ENCODE measurements at regions not wholly inside any gene's neighbourhood (a gene's known extent, or its start where the extent isn't known, plus 50 kb on each side); places are given as distances from the start of the nearest gene placed in this dataset.

GRCh38 chr7:47690902-47691558 lies 109.1 kb upstream of the TNS3 start:
- no peak for TF ChIP-seq CAMTA2 (CRISPR knock-in tag; IDR thresholded peaks at IDR 0.05; ENCODE audit: borderline replicate concordance)
- TF ChIP-seq ZNF782 (CRISPR knock-in tag; IDR thresholded peaks at IDR 0.05; ENCODE audit: borderline replicate concordance): no peak
- no peak for TF ChIP-seq TCF7L2 (IDR thresholded peaks at IDR 0.05; ENCODE audit: low read depth, low read length)
- TF ChIP-seq ZNF121 (CRISPR knock-in tag; IDR thresholded peaks at IDR 0.05): no peak
- TF ChIP-seq YEATS2 (CRISPR knock-in tag; IDR thresholded peaks at IDR 0.05; ENCODE audit: borderline replicate concordance): no peak
- TF ChIP-seq GLMP (CRISPR knock-in tag; IDR thresholded peaks at IDR 0.05; ENCODE audit: borderline replicate concordance): no peak
- TF ChIP-seq KMT2B (CRISPR knock-in tag; IDR thresholded peaks at IDR 0.05): no peak
- no peak for TF ChIP-seq MAX (IDR thresholded peaks at IDR 0.05)
- TF ChIP-seq, protein P1, sequence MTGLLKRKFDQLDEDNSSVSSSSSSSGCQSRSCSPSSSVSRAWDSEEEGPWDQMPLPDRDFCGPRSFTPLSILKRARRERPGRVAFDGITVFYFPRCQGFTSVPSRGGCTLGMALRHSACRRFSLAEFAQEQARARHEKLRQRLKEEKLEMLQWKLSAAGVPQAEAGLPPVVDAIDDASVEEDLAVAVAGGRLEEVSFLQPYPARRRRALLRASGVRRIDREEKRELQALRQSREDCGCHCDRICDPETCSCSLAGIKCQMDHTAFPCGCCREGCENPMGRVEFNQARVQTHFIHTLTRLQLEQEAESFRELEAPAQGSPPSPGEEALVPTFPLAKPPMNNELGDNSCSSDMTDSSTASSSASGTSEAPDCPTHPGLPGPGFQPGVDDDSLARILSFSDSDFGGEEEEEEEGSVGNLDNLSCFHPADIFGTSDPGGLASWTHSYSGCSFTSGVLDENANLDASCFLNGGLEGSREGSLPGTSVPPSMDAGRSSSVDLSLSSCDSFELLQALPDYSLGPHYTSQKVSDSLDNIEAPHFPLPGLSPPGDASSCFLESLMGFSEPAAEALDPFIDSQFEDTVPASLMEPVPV (CRISPR knock-in tag; IDR thresholded peaks at IDR 0.05): no peak
- TF ChIP-seq GTF3A (CRISPR knock-in tag; conservative IDR thresholded peaks at IDR 0.05): no peak
- no peak for TF ChIP-seq ZNF101 (CRISPR knock-in tag; IDR thresholded peaks at IDR 0.05; ENCODE audit: borderline replicate concordance, low read depth)
- TF ChIP-seq, protein P2, sequence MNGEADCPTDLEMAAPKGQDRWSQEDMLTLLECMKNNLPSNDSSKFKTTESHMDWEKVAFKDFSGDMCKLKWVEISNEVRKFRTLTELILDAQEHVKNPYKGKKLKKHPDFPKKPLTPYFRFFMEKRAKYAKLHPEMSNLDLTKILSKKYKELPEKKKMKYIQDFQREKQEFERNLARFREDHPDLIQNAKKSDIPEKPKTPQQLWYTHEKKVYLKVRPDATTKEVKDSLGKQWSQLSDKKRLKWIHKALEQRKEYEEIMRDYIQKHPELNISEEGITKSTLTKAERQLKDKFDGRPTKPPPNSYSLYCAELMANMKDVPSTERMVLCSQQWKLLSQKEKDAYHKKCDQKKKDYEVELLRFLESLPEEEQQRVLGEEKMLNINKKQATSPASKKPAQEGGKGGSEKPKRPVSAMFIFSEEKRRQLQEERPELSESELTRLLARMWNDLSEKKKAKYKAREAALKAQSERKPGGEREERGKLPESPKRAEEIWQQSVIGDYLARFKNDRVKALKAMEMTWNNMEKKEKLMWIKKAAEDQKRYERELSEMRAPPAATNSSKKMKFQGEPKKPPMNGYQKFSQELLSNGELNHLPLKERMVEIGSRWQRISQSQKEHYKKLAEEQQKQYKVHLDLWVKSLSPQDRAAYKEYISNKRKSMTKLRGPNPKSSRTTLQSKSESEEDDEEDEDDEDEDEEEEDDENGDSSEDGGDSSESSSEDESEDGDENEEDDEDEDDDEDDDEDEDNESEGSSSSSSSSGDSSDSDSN (CRISPR knock-in tag; IDR thresholded peaks at IDR 0.05): no peak
- TF ChIP-seq, protein P3, sequence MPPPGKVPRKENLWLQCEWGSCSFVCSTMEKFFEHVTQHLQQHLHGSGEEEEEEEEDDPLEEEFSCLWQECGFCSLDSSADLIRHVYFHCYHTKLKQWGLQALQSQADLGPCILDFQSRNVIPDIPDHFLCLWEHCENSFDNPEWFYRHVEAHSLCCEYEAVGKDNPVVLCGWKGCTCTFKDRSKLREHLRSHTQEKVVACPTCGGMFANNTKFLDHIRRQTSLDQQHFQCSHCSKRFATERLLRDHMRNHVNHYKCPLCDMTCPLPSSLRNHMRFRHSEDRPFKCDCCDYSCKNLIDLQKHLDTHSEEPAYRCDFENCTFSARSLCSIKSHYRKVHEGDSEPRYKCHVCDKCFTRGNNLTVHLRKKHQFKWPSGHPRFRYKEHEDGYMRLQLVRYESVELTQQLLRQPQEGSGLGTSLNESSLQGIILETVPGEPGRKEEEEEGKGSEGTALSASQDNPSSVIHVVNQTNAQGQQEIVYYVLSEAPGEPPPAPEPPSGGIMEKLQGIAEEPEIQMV (CRISPR knock-in tag; IDR thresholded peaks at IDR 0.05; ENCODE audit: low read depth): no peak
- TF ChIP-seq KDM5B (CRISPR knock-in tag; IDR thresholded peaks at IDR 0.05; ENCODE audit: borderline replicate concordance): no peak
- no peak for TF ChIP-seq STAG1 (CRISPR knock-in tag; IDR thresholded peaks at IDR 0.05)
- intact Hi-C loops (cut with micrococcal nuclease; ENCODE audit: unreplicated experiment): no loop called here
- in situ Hi-C loops (cut with HindIII; ENCODE audit: extremely low pct_ligation_motif_present, low pct_unique_long_range_greater_than_20kb): no loop called here
- DNase-seq (ENCODE audit: low spot score): no peak
- H3K9me3 ChIP-seq (ENCODE audit: low read length): no peaks in the 10 kb centered on the region
- H3K9ac ChIP-seq (ENCODE audit: insufficient read depth, low read depth, low read length): no peak overlapping the region
- no peaks in the 10 kb centered on the region for H3K27me3 ChIP-seq (ENCODE audit: control insufficient read depth in 1 of 2, insufficient read depth in 2 of 2, low read length in 2 of 2)
- H3K4me3 ChIP-seq (replicated peaks in 1 of 3; ENCODE audit: insufficient read depth in 1 of 3, low read depth in 2 of 3, low read length in 3 of 3): no peak overlapping the region
- POLR2A ChIA-PET: no interaction called here
- H4K20me1 ChIP-seq (ENCODE audit: insufficient read depth, low read length): no peaks in the 10 kb centered on the region
- H2AFZ ChIP-seq (ENCODE audit: low read length): no peak overlapping the region
- WGBS (ENCODE audit: low lambda C conversion rate): 78% methylated on average over 3 of the region's 3 CpGs
- H3K79me2 ChIP-seq (ENCODE audit: insufficient read depth, low read length): no peaks in the 10 kb centered on the region
- no peaks in the 10 kb centered on the region for H3K36me3 ChIP-seq (replicated peaks in 1 of 2; ENCODE audit: control insufficient read depth in 1 of 2, insufficient read depth in 2 of 2, low read length in 2 of 2)
- no TSS peak for BruUV-seq (replicated peaks)
- H3K4me2 ChIP-seq (ENCODE audit: low read depth, low read length): no peak overlapping the region
- ATAC-seq: no peak
- CTCF ChIA-PET (ENCODE audit: low intra/inter-chr PET ratio, low total read pairs): no interaction called here
- no peak for FAIRE-seq
- peaks cover 19% of the 10 kb centered on the region for H3K4me1 ChIP-seq (ENCODE audit: insufficient read depth, low read length)
- H3K27ac ChIP-seq (ENCODE audit: extremely low read length, insufficient read depth, low read length): no peak overlapping the region

Data from HepG2 (cell line).